Adrenal gland (tissue), 9 donors: ENCODE measurements at regions not wholly inside any gene's neighbourhood (a gene's known extent, or its start where the extent isn't known, plus 50 kb on each side); places are given as distances from the start of the nearest gene placed in this dataset.

Experiments used
- DNase-seq, 7 donors: peaks; one replicate each; pipeline ENCODE4 v3.0.0-alpha.2; 2019 to 2020
- H3K27ac ChIP-seq, 5 donors: fragments of 200-600 bp; sonication (generic) in 4 of 5; 1 replicate in 3 of 5; 2 replicates in 2 of 5; pipeline versions ENCODE4 v1.5.1 to v1.8.0; 2016 to 2020; ENCODE audit warnings: mild to moderate bottlenecking in 1 of 5
- H3K27me3 ChIP-seq: fragments of 200-600 bp; 2 replicates; pipeline ENCODE4 v1.8.0; 2021
- H3K36me3 ChIP-seq, 2 donors: fragments of 200-600 bp; replicated peaks in 1 of 2; 1 replicate in 1 of 2; 2 replicates in 1 of 2; pipeline versions ENCODE4 v1.5.1 to v1.8.0; 2018 to 2022
- H3K4me1 ChIP-seq, 2 donors: fragments of 200-600 bp; replicated peaks in 1 of 2; 1 replicate in 1 of 2; 2 replicates in 1 of 2; pipeline versions ENCODE4 v1.5.1 to v1.8.0; 2018 to 2021
- H3K4me3 ChIP-seq, 4 donors: fragments of 200-600 bp; sonication (generic) in 3 of 4; one replicate each; pipeline ENCODE4 v1.5.1; 2016 to 2018
- H3K9me3 ChIP-seq, 3 donors: fragments of 200-600 bp; sonication (generic) in 1 of 3; replicated peaks in 1 of 3; 1 replicate in 2 of 3; 2 replicates in 1 of 3; pipeline versions ENCODE4 v1.5.1 to v1.8.0; 2016 to 2021
- POLR2A ChIP-seq, 2 donors: fragments of 450-650 bp; IDR thresholded peaks; one replicate each; pipeline ENCODE4 v1.6.1; 2017; ENCODE audit warnings: antibody characterized with exemption in 2 of 2, mild to moderate bottlenecking in 2 of 2, moderate library complexity in 1 of 2
- WGBS, 4 donors: extraction: QIAGEN DNeasy Blood & Tissue Kit in 2 of 4; methylation state at CpG; one replicate each; pipeline versions ENCODE4 v1.1.5 to v1.1.7; 2013 to 2017; 5-methylcytosine and 5-hydroxymethylcytosine counted together
- intact Hi-C, 2 donors: fragments of 100-400 bp; cut with DNase I; formaldehyde crosslinking; loops; one replicate each; pipeline versions ENCODE4 v1.14.1 to v1.15.0; 2022 to 2023
- TF ChIP-seq, protein P1 (sequence below), 6 experiments: fragments of 450-650 bp in 4 of 6; fragments of 200-600 bp in 2 of 6; sonication (generic) in 1 of 6; IDR thresholded peaks; 1 replicate in 5 of 6; 2 replicates in 1 of 6; pipeline versions ENCODE4 v1.5.1 to v1.8.0; 2016 to 2021; ENCODE audit warnings: antibody characterized with exemption in 6 of 6, mild to moderate bottlenecking in 2 of 6, moderate library complexity in 1 of 6
- donor health status: healthy with polysubstance abuse.
- donor health status: Bipolar disorder and iron deficiency.
- donor health status: DM: yes; HTN: yes; CAD: no.
- donor health status: DM: no; HTN: no; CAD: no.
- donor health status: DM: no; HTN: no; CAD: no.

DNA sequence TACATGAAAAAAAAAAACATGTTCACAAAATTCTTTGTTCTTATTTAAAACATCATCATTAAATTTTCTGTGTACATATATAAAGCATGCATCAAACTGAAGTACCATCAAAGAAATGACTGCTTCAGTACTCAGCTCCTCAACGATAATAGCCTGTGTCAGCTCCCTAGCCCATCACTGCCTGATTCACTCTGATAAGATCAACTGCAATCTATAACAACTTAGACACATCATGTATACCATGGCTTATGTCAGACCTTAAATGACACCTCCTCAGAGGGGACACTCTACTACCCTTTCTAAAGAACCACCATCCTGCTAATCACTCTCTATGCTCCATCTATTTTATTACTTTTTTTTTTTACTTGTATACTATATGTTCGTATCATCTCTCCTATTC lies 200.5 kb upstream of the TLE4 start:
- intact Hi-C loops = no loop called here
- no peak for TF ChIP-seq POLR2A (IDR thresholded peaks at IDR 0.05)
- TF ChIP-seq, protein P1, sequence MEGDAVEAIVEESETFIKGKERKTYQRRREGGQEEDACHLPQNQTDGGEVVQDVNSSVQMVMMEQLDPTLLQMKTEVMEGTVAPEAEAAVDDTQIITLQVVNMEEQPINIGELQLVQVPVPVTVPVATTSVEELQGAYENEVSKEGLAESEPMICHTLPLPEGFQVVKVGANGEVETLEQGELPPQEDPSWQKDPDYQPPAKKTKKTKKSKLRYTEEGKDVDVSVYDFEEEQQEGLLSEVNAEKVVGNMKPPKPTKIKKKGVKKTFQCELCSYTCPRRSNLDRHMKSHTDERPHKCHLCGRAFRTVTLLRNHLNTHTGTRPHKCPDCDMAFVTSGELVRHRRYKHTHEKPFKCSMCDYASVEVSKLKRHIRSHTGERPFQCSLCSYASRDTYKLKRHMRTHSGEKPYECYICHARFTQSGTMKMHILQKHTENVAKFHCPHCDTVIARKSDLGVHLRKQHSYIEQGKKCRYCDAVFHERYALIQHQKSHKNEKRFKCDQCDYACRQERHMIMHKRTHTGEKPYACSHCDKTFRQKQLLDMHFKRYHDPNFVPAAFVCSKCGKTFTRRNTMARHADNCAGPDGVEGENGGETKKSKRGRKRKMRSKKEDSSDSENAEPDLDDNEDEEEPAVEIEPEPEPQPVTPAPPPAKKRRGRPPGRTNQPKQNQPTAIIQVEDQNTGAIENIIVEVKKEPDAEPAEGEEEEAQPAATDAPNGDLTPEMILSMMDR (IDR thresholded peaks at IDR 0.05) = no peak
- 56 to 69% (median 62%) methylated on average over 2 of the region's 2 CpGs for WGBS, 4 donors
- no peak overlapping the region for H3K27ac ChIP-seq
- no peaks in the 10 kb centered on the region for H3K27me3 ChIP-seq
- no peaks in the 10 kb centered on the region for H3K36me3 ChIP-seq
- no peaks in the 10 kb centered on the region for H3K4me1 ChIP-seq
- no peak for DNase-seq
- H3K9me3 ChIP-seq = no peaks in the 10 kb centered on the region
- no peak overlapping the region for H3K4me3 ChIP-seq

DNA sequence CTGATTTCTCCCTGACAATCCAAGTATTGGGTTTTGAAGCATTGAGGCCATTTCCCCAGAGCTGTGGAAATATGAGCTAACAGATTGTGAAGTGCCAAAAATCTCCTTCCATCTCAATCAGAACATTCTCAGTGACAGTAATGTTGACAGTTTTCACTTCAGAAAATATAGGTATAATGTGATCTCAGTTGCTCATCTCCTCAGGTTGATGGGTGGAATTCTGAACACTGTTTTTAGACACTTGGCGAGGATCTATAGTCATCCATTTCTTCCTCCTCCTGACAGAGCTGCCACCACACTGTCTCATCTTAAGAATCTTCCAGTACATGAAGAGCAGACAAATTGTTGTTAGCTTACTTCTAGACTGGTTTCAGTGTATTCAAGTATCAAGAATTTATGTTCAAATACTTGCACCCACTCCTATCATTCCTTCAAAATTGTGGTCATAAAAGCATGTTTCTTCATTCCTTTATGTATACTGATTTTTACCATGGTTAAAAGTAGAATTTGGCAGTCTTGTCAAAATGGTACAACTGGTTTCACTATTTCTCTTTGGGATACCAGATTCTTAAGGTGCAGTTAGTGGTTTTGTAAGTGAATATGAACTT lies 199.7 kb upstream of the TLE4 start:
- Histone ChIP-seq H3K4me3 (no peak overlapping the region), H3K36me3 (no peaks in the 10 kb centered on the region), H3K27ac (no peak overlapping the region), H3K4me1 (no peaks in the 10 kb centered on the region), H3K27me3 (no peaks in the 10 kb centered on the region), H3K9me3 (no peaks in the 10 kb centered on the region)
- TF ChIP-seq POLR2A (IDR thresholded peaks at IDR 0.05) = no peak
- TF ChIP-seq, protein P1 (IDR thresholded peaks at IDR 0.05) = no peak
- intact Hi-C loops = no loop called here
- DNase-seq = no peak
- WGBS, 4 donors = 75 to 100% (median 80%) methylated on average over 1 of the region's 1 CpG

DNA sequence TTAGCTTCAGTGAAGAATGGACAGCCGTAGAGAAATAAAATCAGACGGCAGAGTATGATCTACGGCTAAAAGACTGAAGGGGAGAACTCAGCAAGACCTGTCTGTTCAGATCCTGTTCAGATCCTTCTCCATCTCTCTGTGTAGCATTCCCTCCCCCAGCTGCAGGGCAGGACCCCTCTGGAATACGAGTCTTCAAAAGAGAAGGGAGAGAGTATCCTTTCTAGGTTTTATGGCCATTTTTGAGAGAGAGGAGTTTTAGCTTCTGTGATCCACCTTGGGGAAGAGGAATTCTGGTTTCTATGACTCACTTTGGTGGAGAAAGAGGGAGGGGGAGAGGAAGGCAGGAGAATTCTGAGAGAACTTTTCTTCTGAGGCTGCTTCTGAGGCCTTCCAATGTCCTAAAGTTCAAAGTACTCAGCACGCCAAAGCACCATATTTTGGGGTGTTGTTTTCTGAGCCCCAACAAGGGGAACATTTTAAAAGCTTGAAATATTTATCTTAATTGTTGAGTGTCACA lies 194.4 kb upstream of the TLE4 start:
- Histone ChIP-seq H3K4me3 (no peak overlapping the region), H3K27me3 (no peaks in the 10 kb centered on the region), H3K4me1 (no peaks in the 10 kb centered on the region), H3K36me3 (no peaks in the 10 kb centered on the region), H3K9me3 (no peaks in the 10 kb centered on the region), H3K27ac (no peak overlapping the region)
- no peak for DNase-seq
- TF ChIP-seq, protein P1 (IDR thresholded peaks at IDR 0.05) = no peak
- no peak for TF ChIP-seq POLR2A (IDR thresholded peaks at IDR 0.05)
- WGBS, 4 donors = 80 to 87% (median 82%) methylated on average over 5 of the region's 5 CpGs
- intact Hi-C loops = no loop called here

DNA sequence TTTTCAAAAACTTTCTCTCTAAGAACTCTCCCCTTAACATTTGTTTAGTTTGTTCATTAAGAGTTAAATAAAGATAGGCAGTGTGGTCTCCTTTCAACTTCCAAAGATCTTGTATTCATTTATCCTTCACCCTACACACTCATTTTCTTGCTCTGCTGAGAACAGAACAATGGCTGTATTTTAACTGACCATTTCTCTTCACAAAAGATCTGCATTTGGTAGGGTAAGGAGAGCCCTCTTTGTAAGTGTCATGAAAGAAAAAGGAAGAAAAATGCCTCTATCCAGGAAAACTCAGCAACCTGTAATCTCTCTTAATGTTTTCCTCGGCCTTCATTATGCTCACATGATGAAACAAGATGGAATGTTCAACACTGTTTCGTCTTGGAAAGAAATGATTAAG lies 193.7 kb upstream of the TLE4 start:
- H3K27me3 ChIP-seq = no peaks in the 10 kb centered on the region
- intact Hi-C loops = no loop called here
- DNase-seq = no peak
- TF ChIP-seq POLR2A (IDR thresholded peaks at IDR 0.05) = no peak
- TF ChIP-seq, protein P1 (IDR thresholded peaks at IDR 0.05) = no peak
- 57 to 75% (median 68%) methylated on average over 2 of the region's 2 CpGs for WGBS, 4 donors
- no peak overlapping the region for H3K4me3 ChIP-seq
- no peaks in the 10 kb centered on the region for H3K9me3 ChIP-seq
- H3K36me3 ChIP-seq = no peaks in the 10 kb centered on the region
- no peaks in the 10 kb centered on the region for H3K4me1 ChIP-seq
- H3K27ac ChIP-seq = no peak overlapping the region
